ENCODE measurements at regions not wholly inside any gene's neighbourhood (a gene's known extent, or its start where the extent isn't known, plus 50 kb on each side); places are given as distances from the start of the nearest gene placed in this dataset.

DNA sequence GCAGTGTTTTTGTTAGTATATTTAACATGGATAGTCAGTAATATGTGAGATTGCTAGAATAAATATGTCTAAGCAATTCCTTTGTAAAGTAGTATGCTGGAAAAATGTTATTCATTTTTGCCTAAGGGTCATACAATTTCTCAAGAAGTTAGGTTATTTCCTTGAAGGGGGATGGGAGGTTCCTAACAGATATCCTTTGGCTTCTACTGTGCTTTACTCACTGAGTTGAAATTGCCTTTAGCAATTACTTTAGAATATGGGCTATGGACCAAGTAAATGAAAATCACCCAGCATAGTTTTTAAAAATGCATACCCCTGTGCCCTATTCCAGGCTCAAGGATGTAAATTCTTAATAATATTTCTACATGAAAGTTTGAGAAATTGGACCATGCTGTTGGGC is 1386.4 kb upstream of the SLC39A10 start:
- no peak for FAIRE-seq
- TF ChIP-seq ZNF274 (IDR thresholded peaks at IDR 0.05; ENCODE audit: borderline replicate concordance, extremely low read depth, low read length), result no peak
- no peak for TF ChIP-seq GTF2F1 (IDR thresholded peaks at IDR 0.05; ENCODE audit: borderline replicate concordance, low read depth, low read length)
- TF ChIP-seq SUZ12 (IDR thresholded peaks at IDR 0.05; ENCODE audit: low read length), result no peak
- no peak for TF ChIP-seq TEAD4 (IDR thresholded peaks at IDR 0.05; ENCODE audit: low read depth, low read length)

More for the DNA sequence above, 1386.4 kb upstream of the SLC39A10 start:
- H2BK120ac ChIP-seq (replicated peaks; ENCODE audit: low read depth, low read length), result no peak overlapping the region
- no peaks in the 10 kb centered on the region for H3K4me1 ChIP-seq (replicated peaks in 1 of 4; ENCODE audit: control insufficient read depth in 3 of 4, insufficient read depth in 4 of 4, low read length in 3 of 4)
- H2BK5ac ChIP-seq (ENCODE audit: low read depth, low read length), result no peak overlapping the region
- no peak overlapping the region for H2BK12ac ChIP-seq (ENCODE audit: low read depth, low read length)
- ChIA-PET POLR2A (ENCODE audit: partially characterized antibody) (no interaction called here), CTCF (ENCODE audit: partially characterized antibody) (interaction anchor here (1.1 to 1.6 kb wide), 3 partner anchors 10 to 154 kb away, joined by 4 read pairs; no protein-coding TSS in a partner anchor)
- no peaks in the 10 kb centered on the region for H3K9me3 ChIP-seq (ENCODE audit: insufficient read depth in 2 of 2, low read depth in 1 of 2, low read length in 1 of 2)
- no peak overlapping the region for H2BK20ac ChIP-seq (ENCODE audit: low read length)
- no peak overlapping the region for H3K9ac ChIP-seq (replicated peaks in 1 of 4; ENCODE audit: extremely low read depth in 1 of 4, low read depth in 3 of 4, low read length in 3 of 4)
- no peak overlapping the region for H2BK15ac ChIP-seq (ENCODE audit: low read length)
- H4K91ac ChIP-seq (replicated peaks; ENCODE audit: insufficient read length, low read length), result no peak overlapping the region
- H3K79me2 ChIP-seq (ENCODE audit: control insufficient read depth in 1 of 2, insufficient read depth in 2 of 2, low read length in 2 of 2), result no peaks in the 10 kb centered on the region
- no peak overlapping the region for H3K4ac ChIP-seq (replicated peaks; ENCODE audit: insufficient read length, low read depth, low read length)
- no peak overlapping the region for H3K4me3 ChIP-seq (ENCODE audit: extremely low read depth in 1 of 4, insufficient read depth in 2 of 4, low read depth in 3 of 4, low read length in 4 of 4)
- no peak for DNase-seq (ENCODE audit: low read depth in 1 of 2, low spot score in 2 of 2)
- no peaks in the 10 kb centered on the region for H4K20me1 ChIP-seq (replicated peaks in 1 of 2; ENCODE audit: control insufficient read depth in 1 of 2, insufficient read depth in 2 of 2, low read length in 2 of 2)
- H3K23ac ChIP-seq (ENCODE audit: insufficient read length), result no peak overlapping the region
- no peak overlapping the region for H3K27ac ChIP-seq (ENCODE audit: low read depth, low read length)
- no peak overlapping the region for H3K18ac ChIP-seq (ENCODE audit: extremely low read depth, low read length)
- H3K4me2 ChIP-seq (ENCODE audit: insufficient read depth in 1 of 2, low read depth in 2 of 2, low read length in 2 of 2), result no peak overlapping the region
- no peak overlapping the region for H2AFZ ChIP-seq (ENCODE audit: low read length)
- no peak overlapping the region for H4K8ac ChIP-seq (ENCODE audit: extremely low read depth, insufficient read depth, low read length)
- no peaks in the 10 kb centered on the region for H3K23me2 ChIP-seq (ENCODE audit: low read depth, low read length)
- H3K79me1 ChIP-seq (ENCODE audit: low read depth, low read length), result no peaks in the 10 kb centered on the region
- no peak overlapping the region for H3K56ac ChIP-seq (replicated peaks; ENCODE audit: insufficient read length, low read depth, low read length)
- H4K5ac ChIP-seq (ENCODE audit: insufficient read length, low read depth, low read length), result no peak overlapping the region
- H3K27me3 ChIP-seq (replicated peaks in 1 of 4; ENCODE audit: control insufficient read depth in 3 of 4, extremely low read depth in 1 of 4, insufficient read depth in 3 of 4, low read length in 3 of 4), result no peaks in the 10 kb centered on the region
- H2AK5ac ChIP-seq (ENCODE audit: low read depth, low read length), result no peak overlapping the region
- no peaks in the 10 kb centered on the region for H3K36me3 ChIP-seq (ENCODE audit: control insufficient read depth in 2 of 4, insufficient read depth in 4 of 4, low read length in 3 of 4)
- no peak overlapping the region for H3K14ac ChIP-seq (ENCODE audit: insufficient read length)
